H1 (cell line): ENCODE measurements at regions not wholly inside any gene's neighbourhood (a gene's known extent, or its start where the extent isn't known, plus 50 kb on each side); places are given as distances from the start of the nearest gene placed in this dataset.

Experiments used
- CTCF ChIA-PET: fragments of 300-600 bp; sonication (Branson Sonifier 250); formaldehyde crosslinking; loops from one replicate; lab custom pipeline; 2021; ENCODE audit not compliant: partially characterized antibody; lab: Charles Lee
- POLR2A ChIA-PET: fragments of 300-600 bp; sonication (Branson Sonifier 250); formaldehyde crosslinking; loops from one replicate; lab custom pipeline; 2021; ENCODE audit warnings: inconsistent platforms; ENCODE audit not compliant: partially characterized antibody; lab: Charles Lee
- DNase-seq, 2 experiments: peaks; one replicate each; pipeline versions ENCODE4 v3.0.0 to v3.0.0-alpha.2; 2010 to 2022; ENCODE audit warnings: low spot score in 2 of 2, low read depth in 1 of 2, mixed read lengths in 1 of 2
- FAIRE-seq: peaks from 2 replicates; lab custom pipeline; 2011; peaks lifted over from hg19 to GRCh38; lab: Jason Lieb, UNC
- H2AFZ ChIP-seq: 2 replicates; pipeline ENCODE4 v1.8.1; 2012; ENCODE audit warnings: low read length, inconsistent platforms
- H2AK5ac ChIP-seq: 2 replicates; pipeline ENCODE4 v1.6.1; 2013; ENCODE audit warnings: low read depth, low read length
- H2BK120ac ChIP-seq: replicated peaks from 2 replicates; pipeline ENCODE3; 2013; ENCODE audit warnings: low read depth, low read length, inconsistent platforms
- H2BK12ac ChIP-seq: 2 replicates; pipeline ENCODE4 v1.6.1; 2013; ENCODE audit warnings: low read depth, low read length
- H2BK15ac ChIP-seq: 2 replicates; pipeline ENCODE4 v1.6.1; 2013; ENCODE audit warnings: low read length
- H2BK20ac ChIP-seq: 2 replicates; pipeline ENCODE4 v1.6.1; 2013; ENCODE audit warnings: low read length
- H2BK5ac ChIP-seq: 2 replicates; pipeline ENCODE4 v1.6.1; 2013; ENCODE audit warnings: low read depth, low read length
- H3K14ac ChIP-seq: 2 replicates; pipeline ENCODE4 v1.6.1; 2013; ENCODE audit warnings: inconsistent platforms; ENCODE audit not compliant: insufficient read length
- H3K18ac ChIP-seq: 2 replicates; pipeline ENCODE4 v1.6.1; 2013; ENCODE audit warnings: low read length; ENCODE audit errors: extremely low read depth
- H3K23ac ChIP-seq: 2 replicates; pipeline ENCODE4 v1.6.1; 2013; ENCODE audit warnings: inconsistent platforms; ENCODE audit not compliant: insufficient read length
- H3K23me2 ChIP-seq: 2 replicates; pipeline ENCODE4 v1.6.1; 2013; ENCODE audit warnings: low read depth, low read length
- H3K27ac ChIP-seq: 2 replicates; pipeline ENCODE4 v1.6.1; 2011; ENCODE audit warnings: low read depth, low read length, inconsistent platforms
- H3K27me3 ChIP-seq, 4 experiments: replicated peaks in 1 of 4; 1 replicate in 1 of 4; 2 replicates in 3 of 4; pipeline versions ENCODE4 v1.6.1 to v1.8.1; 2011 to 2013; ENCODE audit warnings: low read length in 3 of 4, mild to moderate bottlenecking in 3 of 4, inconsistent platforms in 2 of 4, mixed read lengths in 2 of 4, moderate library complexity in 1 of 4; ENCODE audit not compliant: control insufficient read depth in 3 of 4, insufficient read depth in 3 of 4; ENCODE audit errors: extremely low read depth in 1 of 4
- H3K36me3 ChIP-seq, 4 experiments: 2 replicates each; pipeline versions ENCODE4 v1.6.1 to v1.8.1; 2011 to 2013; ENCODE audit warnings: mild to moderate bottlenecking in 4 of 4, low read length in 3 of 4, moderate library complexity in 2 of 4, control low read depth in 1 of 4, inconsistent platforms in 1 of 4; ENCODE audit not compliant: insufficient read depth in 4 of 4, control insufficient read depth in 2 of 4
- H3K4ac ChIP-seq: replicated peaks from 2 replicates; pipeline ENCODE3; 2013; ENCODE audit warnings: low read length, low read depth, mixed read lengths, inconsistent platforms; ENCODE audit not compliant: insufficient read length
- H3K4me1 ChIP-seq, 4 experiments: replicated peaks in 1 of 4; 1 replicate in 1 of 4; 2 replicates in 3 of 4; pipeline versions ENCODE4 v1.6.1 to v1.8.1; 2011 to 2013; ENCODE audit warnings: low read length in 3 of 4, inconsistent platforms in 2 of 4, mixed read lengths in 1 of 4; ENCODE audit not compliant: insufficient read depth in 4 of 4, control insufficient read depth in 3 of 4
- H3K4me2 ChIP-seq, 2 experiments: 2 replicates each; pipeline versions ENCODE4 v1.6.1 to v1.8.1; 2011 to 2013; ENCODE audit warnings: low read depth in 2 of 2, low read length in 2 of 2, control low read depth in 1 of 2, inconsistent platforms in 1 of 2, mild to moderate bottlenecking in 1 of 2; ENCODE audit not compliant: insufficient read depth in 1 of 2
- H3K4me3 ChIP-seq, 4 experiments: fragments of 200-600, 300-600 bp in 1 of 4; sonication (generic), shearing (Covaris generic), sonication (Bioruptor Twin) in 1 of 4; 2 replicates each; pipeline versions ENCODE4 v1.5.1 to v1.8.1; 2011 to 2016; ENCODE audit warnings: low read length in 4 of 4, low read depth in 3 of 4, control low read depth in 2 of 4, inconsistent platforms in 2 of 4, mild to moderate bottlenecking in 2 of 4, mixed read lengths in 1 of 4, moderate library complexity in 1 of 4; ENCODE audit not compliant: insufficient read depth in 2 of 4; ENCODE audit errors: extremely low read depth in 1 of 4
- H3K56ac ChIP-seq: replicated peaks from 2 replicates; pipeline ENCODE3; 2013; ENCODE audit warnings: low read depth, mild to moderate bottlenecking, mixed read lengths, low read length, inconsistent platforms; ENCODE audit not compliant: insufficient read length
- H3K79me1 ChIP-seq: 2 replicates; pipeline ENCODE4 v1.6.1; 2013; ENCODE audit warnings: low read depth, low read length, control low read depth
- H3K79me2 ChIP-seq, 2 experiments: 2 replicates each; pipeline versions ENCODE4 v1.6.1 to v1.8.1; 2012 to 2013; ENCODE audit warnings: low read length in 2 of 2, mild to moderate bottlenecking in 2 of 2, inconsistent platforms in 1 of 2; ENCODE audit not compliant: insufficient read depth in 2 of 2, control insufficient read depth in 1 of 2
- H3K9ac ChIP-seq, 4 experiments: replicated peaks in 1 of 4; 1 replicate in 1 of 4; 2 replicates in 3 of 4; pipeline versions ENCODE4 v1.6.1 to v1.8.1; 2011 to 2013; ENCODE audit warnings: low read depth in 3 of 4, low read length in 3 of 4, control low read depth in 2 of 4, mild to moderate bottlenecking in 2 of 4, moderate library complexity in 2 of 4, inconsistent platforms in 1 of 4; ENCODE audit errors: extremely low read depth in 1 of 4
- H3K9me3 ChIP-seq, 2 experiments: 2 replicates each; pipeline versions ENCODE4 v1.6.1 to v1.8.1; 2012 to 2013; ENCODE audit warnings: mild to moderate bottlenecking in 2 of 2, moderate library complexity in 2 of 2, control low read depth in 1 of 2, inconsistent platforms in 1 of 2, low read depth in 1 of 2, low read length in 1 of 2, mixed read lengths in 1 of 2; ENCODE audit not compliant: insufficient read depth in 2 of 2
- H4K20me1 ChIP-seq, 2 experiments: replicated peaks in 1 of 2; 2 replicates each; pipeline versions ENCODE3 to v1.8.1; 2011 to 2013; ENCODE audit warnings: inconsistent platforms in 2 of 2, low read length in 2 of 2, mild to moderate bottlenecking in 1 of 2; ENCODE audit not compliant: insufficient read depth in 2 of 2, control insufficient read depth in 1 of 2
- H4K5ac ChIP-seq: 2 replicates; pipeline ENCODE4 v1.6.1; 2013; ENCODE audit warnings: low read length, low read depth, mixed read lengths, inconsistent platforms; ENCODE audit not compliant: insufficient read length
- H4K8ac ChIP-seq: 2 replicates; pipeline ENCODE4 v1.8.0; 2013; ENCODE audit warnings: mild to moderate bottlenecking, moderate library complexity, low read length, inconsistent platforms; ENCODE audit not compliant: insufficient read depth; ENCODE audit errors: extremely low read depth
- H4K91ac ChIP-seq: replicated peaks from 2 replicates; pipeline ENCODE3; 2013; ENCODE audit warnings: low read length, mixed read lengths, inconsistent platforms; ENCODE audit not compliant: insufficient read length
- CREB1 ChIP-seq: IDR thresholded peaks from 2 replicates; pipeline ENCODE4 v1.6.1; 2012; ENCODE audit warnings: inconsistent platforms
- SIN3A ChIP-seq, 2 experiments: IDR thresholded peaks in 1 of 2; conservative IDR thresholded peaks in 1 of 2; 2 replicates each; pipeline ENCODE4 v1.6.1; 2011 to 2012; ENCODE audit warnings: low read length in 2 of 2, improper control_type of control experiment in 1 of 2, low read depth in 1 of 2, mild to moderate bottlenecking in 1 of 2
- WGBS, 2 experiments: shearing (Covaris generic) in 1 of 2; methylation state at CpG; one replicate each; pipeline versions ENCODE4 v1.1.6 to v1.1.7; 2013 to 2015; ENCODE audit warnings: low lambda C conversion rate in 2 of 2, mixed read lengths in 2 of 2, inconsistent platforms in 1 of 2, low coverage in 1 of 2, missing lambda C conversion rate in 1 of 2; ENCODE audit not compliant: insufficient replicate concordance in 2 of 2, insufficient coverage in 1 of 2, insufficient read length in 1 of 2; ENCODE audit errors: extremely low coverage in 1 of 2, missing lambda C conversion rate in 1 of 2; 5-methylcytosine and 5-hydroxymethylcytosine counted together

DNA sequence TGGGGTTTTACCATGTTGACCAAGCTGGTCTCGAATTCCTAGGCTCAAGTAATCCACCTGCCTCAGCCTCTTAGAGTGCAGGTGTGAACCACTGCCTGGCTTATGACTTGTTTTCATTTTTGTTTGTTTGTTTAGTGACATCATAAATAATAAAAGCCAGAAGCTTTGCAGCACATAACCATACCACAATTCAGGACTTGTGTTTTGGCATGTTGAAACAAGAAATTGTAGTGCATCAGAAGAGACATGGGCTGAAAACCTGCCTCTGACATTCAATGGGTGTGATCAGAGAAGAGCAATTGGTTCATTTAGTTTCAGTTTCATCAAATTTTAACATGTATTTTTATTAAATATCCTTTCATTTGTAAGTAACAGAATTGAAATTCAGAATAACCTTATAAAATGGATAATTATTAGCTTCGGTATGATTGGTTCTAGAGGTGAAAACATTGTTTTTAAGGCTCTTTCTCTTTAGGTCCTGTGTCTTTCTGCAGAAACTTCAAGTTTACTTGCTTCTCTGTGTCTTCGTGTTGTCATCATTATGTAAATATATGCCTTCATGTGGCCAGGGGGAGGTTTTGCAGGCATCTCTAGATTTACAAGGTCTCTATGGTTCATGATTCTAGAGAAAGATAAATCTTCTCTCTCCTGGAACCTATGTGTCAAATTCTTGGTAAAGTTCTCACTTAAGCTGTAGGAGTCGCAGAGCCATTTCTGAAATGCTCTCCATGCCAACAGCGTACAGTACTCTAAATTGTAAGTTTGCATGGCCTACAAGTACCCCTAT, 312.0 kb downstream of the KCNC2 start:
- ChIA-PET CTCF (interaction anchor here (1.1 to 1.6 kb wide), 2 partner anchors 12 to 77 kb away, joined by 3 to 4 read pairs; no protein-coding TSS in a partner anchor), POLR2A (no interaction called here)
- H3K18ac ChIP-seq = no peak overlapping the region
- no peaks in the 10 kb centered on the region for H3K36me3 ChIP-seq
- no peak overlapping the region for H3K14ac ChIP-seq
- no peak overlapping the region for H3K4me3 ChIP-seq
- H2BK12ac ChIP-seq = no peak overlapping the region
- H3K9ac ChIP-seq = no peak overlapping the region
- no peak overlapping the region for H4K5ac ChIP-seq
- no peaks in the 10 kb centered on the region for H3K4me1 ChIP-seq
- peaks cover 0 to 1% (median 0%) of the 10 kb centered on the region in 4 experiments; a peak in 1 of 7 replicates for H3K27me3 ChIP-seq
- no peak overlapping the region for H2BK5ac ChIP-seq
- H3K23me2 ChIP-seq = no peaks in the 10 kb centered on the region
- H3K23ac ChIP-seq = no peak overlapping the region
- H2BK20ac ChIP-seq = no peak overlapping the region
- H3K79me1 ChIP-seq = no peaks in the 10 kb centered on the region
- TF ChIP-seq CREB1 = no peak
- no peak for TF ChIP-seq SIN3A (conservative IDR thresholded peaks at IDR 0.05 in 1 of 2, IDR thresholded peaks at IDR 0.05 in 1 of 2; ENCODE audit: low read depth in 1 of 2, low read length in 2 of 2)
- no peaks in the 10 kb centered on the region for H4K20me1 ChIP-seq
- no peak overlapping the region for H3K4ac ChIP-seq
- no peak overlapping the region for H2AFZ ChIP-seq
- H4K8ac ChIP-seq = no peak overlapping the region
- no peaks in the 10 kb centered on the region for H3K9me3 ChIP-seq
- no peak overlapping the region for H2BK120ac ChIP-seq
- H3K79me2 ChIP-seq = no peaks in the 10 kb centered on the region
- WGBS, 2 experiments = 96% methylated on average over 5 of the region's 5 CpGs; no CpG with 5 or more reads in 1 of the 2 experiments
- FAIRE-seq = no peak
- no peak overlapping the region for H3K27ac ChIP-seq
- H3K4me2 ChIP-seq = no peak overlapping the region
- no peak for DNase-seq
- H2BK15ac ChIP-seq = no peak overlapping the region
- H3K56ac ChIP-seq = no peak overlapping the region
- H4K91ac ChIP-seq = no peak overlapping the region
- H2AK5ac ChIP-seq = no peak overlapping the region
